DOHH2 (cell line): ENCODE measurements at regions not wholly inside any gene's neighbourhood (a gene's known extent, or its start where the extent isn't known, plus 50 kb on each side); places are given as distances from the start of the nearest gene placed in this dataset.

Experiments used
- H3F3A ChIP-seq: fragments of 200-600 bp; sonication (generic), shearing (Covaris generic); 2 replicates; pipeline ENCODE4 v1.6.0; 2016; ENCODE audit warnings: antibody characterized with exemption, mild to moderate bottlenecking; ENCODE audit not compliant: control insufficient read depth, insufficient read depth
- H3K27ac ChIP-seq: fragments of 200-600 bp; sonication (generic); 2 replicates; pipeline ENCODE4 v1.5.1; 2014; ENCODE audit warnings: low read depth, mild to moderate bottlenecking, low read length, moderate library complexity
- H3K27me3 ChIP-seq: fragments of 200-600 bp; sonication (generic); 2 replicates; pipeline ENCODE4 v1.6.1; 2014; ENCODE audit warnings: mild to moderate bottlenecking, low read length, mixed read lengths; ENCODE audit not compliant: control insufficient read depth
- H3K36me3 ChIP-seq: fragments of 200-600 bp; sonication (generic); 2 replicates; pipeline ENCODE4 v1.6.1; 2014; ENCODE audit warnings: mild to moderate bottlenecking, low read length, moderate library complexity, mixed read lengths; ENCODE audit not compliant: control insufficient read depth
- H3K4me1 ChIP-seq: fragments of 200-600 bp; sonication (generic); 2 replicates; pipeline ENCODE4 v1.6.1; 2014; ENCODE audit warnings: mild to moderate bottlenecking, low read length, mixed read lengths; ENCODE audit not compliant: control insufficient read depth
- H3K4me2 ChIP-seq: fragments of 200-600 bp; sonication (generic); 2 replicates; pipeline ENCODE4 v1.6.0; 2014; ENCODE audit warnings: mild to moderate bottlenecking, low read length, moderate library complexity
- H3K4me3 ChIP-seq: fragments of 200-600 bp; sonication (generic); 2 replicates; pipeline ENCODE4 v1.5.1; 2014; ENCODE audit warnings: mild to moderate bottlenecking, low read length, mixed read lengths
- H3K79me2 ChIP-seq: fragments of 200-600 bp; sonication (generic); 2 replicates; pipeline ENCODE4 v1.6.1; 2014; ENCODE audit warnings: mild to moderate bottlenecking, low read length, mixed read lengths; ENCODE audit not compliant: control insufficient read depth
- H3K9me2 ChIP-seq: fragments of 200-600 bp; sonication (generic); replicated peaks from 2 replicates; pipeline ENCODE4 v1.6.1; 2014; ENCODE audit warnings: mild to moderate bottlenecking, low read length, mixed read lengths; ENCODE audit not compliant: control insufficient read depth
- H3K9me3 ChIP-seq: fragments of 200-600 bp; sonication (generic); 2 replicates; pipeline ENCODE4 v1.6.1; 2014; ENCODE audit warnings: antibody characterized with exemption, low read length, mixed read lengths; ENCODE audit not compliant: control insufficient read depth, insufficient read depth
- H4K20me1 ChIP-seq: fragments of 200-600 bp; sonication (generic); 2 replicates; pipeline ENCODE4 v1.6.0; 2014; ENCODE audit warnings: low read depth, mild to moderate bottlenecking, antibody characterized with exemption, low read length, moderate library complexity; ENCODE audit not compliant: control insufficient read depth, insufficient read depth
- EZH2phosphoT487 ChIP-seq: fragments of 200-600 bp; sonication (generic); IDR thresholded peaks from 2 replicates; pipeline ENCODE4 v1.6.1; 2017; ENCODE audit warnings: borderline replicate concordance, mild to moderate bottlenecking, antibody characterized with exemption, low read length, moderate library complexity, mixed read lengths
- TF ChIP-seq, protein P1 (sequence below): fragments of 200-600 bp; sonication (generic); IDR thresholded peaks from one replicate; pipeline ENCODE4 v1.5.1; 2014; ENCODE audit warnings: antibody characterized with exemption, mild to moderate bottlenecking, low read depth, low read length; ENCODE audit not compliant: poor library complexity, severe bottlenecking

DNA sequence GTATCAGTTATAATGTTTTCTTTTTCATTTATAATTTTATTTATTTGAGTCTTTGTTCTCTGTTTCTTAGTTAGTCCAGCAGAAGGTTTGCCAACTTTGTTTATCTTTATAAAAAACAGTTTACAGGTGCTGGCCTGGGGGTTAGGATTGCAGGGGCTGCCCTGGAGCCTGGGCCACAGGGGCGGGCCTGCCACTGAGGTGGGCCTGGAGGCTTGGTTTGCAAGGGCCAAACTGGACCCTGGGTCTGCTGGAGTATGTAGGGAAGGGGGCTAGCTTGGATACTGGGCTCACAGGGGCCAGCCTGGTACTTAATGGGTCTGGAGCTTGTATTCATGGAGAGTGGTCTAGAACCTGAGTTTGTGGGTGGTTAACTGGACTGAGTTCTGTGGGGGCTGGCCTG lies 789.9 kb upstream of the ADGRL4 start:
- no peak for TF ChIP-seq EZH2phosphoT487
- TF ChIP-seq, protein P1, sequence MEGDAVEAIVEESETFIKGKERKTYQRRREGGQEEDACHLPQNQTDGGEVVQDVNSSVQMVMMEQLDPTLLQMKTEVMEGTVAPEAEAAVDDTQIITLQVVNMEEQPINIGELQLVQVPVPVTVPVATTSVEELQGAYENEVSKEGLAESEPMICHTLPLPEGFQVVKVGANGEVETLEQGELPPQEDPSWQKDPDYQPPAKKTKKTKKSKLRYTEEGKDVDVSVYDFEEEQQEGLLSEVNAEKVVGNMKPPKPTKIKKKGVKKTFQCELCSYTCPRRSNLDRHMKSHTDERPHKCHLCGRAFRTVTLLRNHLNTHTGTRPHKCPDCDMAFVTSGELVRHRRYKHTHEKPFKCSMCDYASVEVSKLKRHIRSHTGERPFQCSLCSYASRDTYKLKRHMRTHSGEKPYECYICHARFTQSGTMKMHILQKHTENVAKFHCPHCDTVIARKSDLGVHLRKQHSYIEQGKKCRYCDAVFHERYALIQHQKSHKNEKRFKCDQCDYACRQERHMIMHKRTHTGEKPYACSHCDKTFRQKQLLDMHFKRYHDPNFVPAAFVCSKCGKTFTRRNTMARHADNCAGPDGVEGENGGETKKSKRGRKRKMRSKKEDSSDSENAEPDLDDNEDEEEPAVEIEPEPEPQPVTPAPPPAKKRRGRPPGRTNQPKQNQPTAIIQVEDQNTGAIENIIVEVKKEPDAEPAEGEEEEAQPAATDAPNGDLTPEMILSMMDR, result no peak
- no peak overlapping the region for H3K4me2 ChIP-seq
- H3K4me3 ChIP-seq, result no peak overlapping the region
- H3K9me2 ChIP-seq, result no peaks in the 10 kb centered on the region
- H3K79me2 ChIP-seq, result no peaks in the 10 kb centered on the region
- no peaks in the 10 kb centered on the region for H3K4me1 ChIP-seq
- H3K36me3 ChIP-seq, result no peaks in the 10 kb centered on the region
- no peaks in the 10 kb centered on the region for H4K20me1 ChIP-seq
- H3K27ac ChIP-seq, result no peak overlapping the region
- no peaks in the 10 kb centered on the region; the same call in 1 of the 2 replicates for H3K9me3 ChIP-seq
- H3K27me3 ChIP-seq, result no peaks in the 10 kb centered on the region
- H3F3A ChIP-seq, result no peaks in the 10 kb centered on the region

GRCh38 chr1:79792219-79792930 lies 785.8 kb upstream of the ADGRL4 start:
- Histone ChIP-seq H3K79me2 (no peaks in the 10 kb centered on the region), H3K27ac (no peak overlapping the region), H3K4me3 (no peak overlapping the region), H3K27me3 (no peaks in the 10 kb centered on the region), H3K36me3 (no peaks in the 10 kb centered on the region), H3K9me2 (no peaks in the 10 kb centered on the region), H3F3A (no peaks in the 10 kb centered on the region), H3K9me3 (no peaks in the 10 kb centered on the region; the same call in 1 of the 2 replicates), H4K20me1 (no peaks in the 10 kb centered on the region), H3K4me1 (no peaks in the 10 kb centered on the region), H3K4me2 (no peak overlapping the region)
- TF ChIP-seq EZH2phosphoT487, result no peak
- TF ChIP-seq, protein P1, result no peak

- no peaks in the 10 kb centered on the region for H3K9me3 ChIP-seq
- H3F3A ChIP-seq, result no peaks in the 10 kb centered on the region
- H3K27me3 ChIP-seq, result no peaks in the 10 kb centered on the region
- H3K4me1 ChIP-seq, result no peaks in the 10 kb centered on the region
- no peaks in the 10 kb centered on the region for H3K9me2 ChIP-seq
- no peak overlapping the region for H3K27ac ChIP-seq
- no peaks in the 10 kb centered on the region for H4K20me1 ChIP-seq
- TF ChIP-seq, protein P1, result no peak
- TF ChIP-seq EZH2phosphoT487, result no peak
- H3K4me2 ChIP-seq, result no peak overlapping the region
- H3K4me3 ChIP-seq, result no peak overlapping the region
- H3K36me3 ChIP-seq, result no peaks in the 10 kb centered on the region
- no peaks in the 10 kb centered on the region for H3K79me2 ChIP-seq
These were observed 785.1 kb upstream of the ADGRL4 start for GRCh38 chr1:79791488-79792218.
